Neural progenitor cell (in vitro differentiated cells): ENCODE measurements at regions not wholly inside any gene's neighbourhood (a gene's known extent, or its start where the extent isn't known, plus 50 kb on each side); places are given as distances from the start of the nearest gene placed in this dataset.

Experiments used
- DNase-seq: peaks from one replicate; pipeline ENCODE4 v3.0.0-alpha.2; 2016; ENCODE audit warnings: low spot score
- H2AFZ ChIP-seq: fragments of 200-600 bp; sonication (generic); replicated peaks from 2 replicates; pipeline ENCODE4 v1.6.1; 2016; ENCODE audit warnings: antibody characterized with exemption
- H3F3A ChIP-seq: fragments of 200-600 bp; sonication (generic); 2 replicates; pipeline ENCODE4 v1.6.1; 2016; ENCODE audit warnings: antibody characterized with exemption, low read depth
- H3K27ac ChIP-seq: fragments of 200-600 bp; sonication (generic); 2 replicates; pipeline ENCODE4 v1.5.1; 2016; ENCODE audit warnings: mild to moderate bottlenecking
- H3K27me3 ChIP-seq: fragments of 200-600 bp; sonication (generic); 2 replicates; pipeline ENCODE4 v1.6.1; 2016; ENCODE audit warnings: mild to moderate bottlenecking, moderate library complexity
- H3K36me3 ChIP-seq: fragments of 200-600 bp; sonication (generic); 2 replicates; pipeline ENCODE4 v1.5.1; 2016
- H3K4me1 ChIP-seq: fragments of 200-600 bp; sonication (generic); 2 replicates; pipeline ENCODE4 v1.6.1; 2016; ENCODE audit warnings: mixed run types
- H3K4me2 ChIP-seq: fragments of 200-600 bp; sonication (generic); 2 replicates; pipeline ENCODE4 v1.6.1; 2016
- H3K4me3 ChIP-seq: fragments of 200-600 bp; sonication (generic); 2 replicates; pipeline ENCODE4 v1.5.1; 2016
- H3K79me2 ChIP-seq: fragments of 200-600 bp; sonication (generic); 2 replicates; pipeline ENCODE4 v1.6.1; 2016; ENCODE audit warnings: low read depth
- H3K9ac ChIP-seq: fragments of 200-600 bp; sonication (generic); 2 replicates; pipeline ENCODE4 v1.6.1; 2016
- H3K9me3 ChIP-seq: fragments of 200-600 bp; sonication (generic); 2 replicates; pipeline ENCODE4 v1.5.1; 2016; ENCODE audit warnings: low read depth
- H4K20me1 ChIP-seq: fragments of 200-600 bp; sonication (generic); 2 replicates; pipeline ENCODE4 v1.6.1; 2016; ENCODE audit warnings: low read depth
- H3K27ac Mint-ChIP-seq: 3 replicates; pipeline ENCODE4 v1.8.0; 2021; ENCODE audit warnings: mixed read lengths
- H3K27me3 Mint-ChIP-seq: 2 replicates; pipeline ENCODE4 v1.8.0; 2022; ENCODE audit warnings: low read depth, mild to moderate bottlenecking, inconsistent platforms, moderate library complexity, mixed read lengths; ENCODE audit not compliant: insufficient read depth
- H3K36me3 Mint-ChIP-seq: 3 replicates; pipeline ENCODE4 v1.8.0; 2021; ENCODE audit warnings: mixed read lengths
- H3K4me1 Mint-ChIP-seq: 3 replicates; pipeline ENCODE4 v1.8.0; 2021; ENCODE audit warnings: mixed read lengths
- H3K4me3 Mint-ChIP-seq: 3 replicates; pipeline ENCODE4 v1.8.0; 2021; ENCODE audit warnings: mild to moderate bottlenecking, moderate library complexity, mixed read lengths
- H3K9me3 Mint-ChIP-seq: 3 replicates; pipeline ENCODE4 v1.8.0; 2020; ENCODE audit warnings: mixed read lengths
- CTCF ChIP-seq: fragments of 200-600 bp; sonication (generic); IDR thresholded peaks from 2 replicates; pipeline ENCODE4 v1.5.1; 2017; ENCODE audit warnings: antibody characterized with exemption, mild to moderate bottlenecking
- EZH2 ChIP-seq: fragments of 200-600 bp; sonication (generic); IDR thresholded peaks from 2 replicates; pipeline ENCODE4 v1.6.1; 2017; ENCODE audit warnings: antibody characterized with exemption, mild to moderate bottlenecking, moderate library complexity
- EZH2phosphoT487 ChIP-seq: fragments of 200-600 bp; sonication (generic); IDR thresholded peaks from 2 replicates; pipeline ENCODE4 v1.6.1; 2017; ENCODE audit warnings: antibody characterized with exemption

- Histone ChIP-seq H3F3A (peaks cover 25% of the 10 kb centered on the region), H3K79me2 (no peaks in the 10 kb centered on the region), H3K4me1 (peaks cover 30% of the 10 kb centered on the region), H3K36me3 (no peaks in the 10 kb centered on the region), H2AFZ (no peak overlapping the region), H4K20me1 (no peaks in the 10 kb centered on the region), H3K27ac (no peak overlapping the region), H3K27me3 (peaks cover 11% of the 10 kb centered on the region), H3K9ac (no peak overlapping the region), H3K4me2 (no peak overlapping the region), H3K9me3 (no peaks in the 10 kb centered on the region), H3K4me3 (no peak overlapping the region)
- Mint-ChIP-seq H3K9me3 (no peaks in the 10 kb centered on the region), H3K4me1 (peaks cover 69% of the 10 kb centered on the region), H3K4me3 (no peak overlapping the region), H3K27me3 (peaks cover 23% of the 10 kb centered on the region), H3K27ac (peak overlapping the region; percentile 57), H3K36me3 (no peaks in the 10 kb centered on the region)
- TF ChIP-seq EZH2phosphoT487 (no peak), CTCF (no peak), EZH2 (no peak)
- DNase-seq: no peak
These were observed 190.4 kb downstream of the MN1 start for GRCh38 chr22:27610863-27611786.

GRCh38 chr22:27612115-27612514 lies 189.4 kb downstream of the MN1 start:
- peaks cover 25% of the 10 kb centered on the region for H3K27me3 Mint-ChIP-seq
- H3K27ac Mint-ChIP-seq: peak overlapping the region; percentile 13
- peaks cover 21% of the 10 kb centered on the region for H3F3A ChIP-seq
- H3K4me2 ChIP-seq: no peak overlapping the region
- H3K9me3 Mint-ChIP-seq: no peaks in the 10 kb centered on the region
- TF ChIP-seq EZH2: no peak
- TF ChIP-seq EZH2phosphoT487: no peak
- no peak for TF ChIP-seq CTCF
- no peak overlapping the region for H3K4me3 ChIP-seq
- peaks cover 70% of the 10 kb centered on the region for H3K4me1 Mint-ChIP-seq
- H3K36me3 ChIP-seq: no peaks in the 10 kb centered on the region
- H3K36me3 Mint-ChIP-seq: no peaks in the 10 kb centered on the region
- H3K79me2 ChIP-seq: no peaks in the 10 kb centered on the region
- H3K27me3 ChIP-seq: peaks cover 11% of the 10 kb centered on the region
- no peaks in the 10 kb centered on the region for H3K9me3 ChIP-seq
- no peak for DNase-seq
- no peaks in the 10 kb centered on the region for H4K20me1 ChIP-seq
- peaks cover 29% of the 10 kb centered on the region for H3K4me1 ChIP-seq
- no peak overlapping the region for H3K27ac ChIP-seq
- H3K9ac ChIP-seq: no peak overlapping the region
- no peak overlapping the region for H3K4me3 Mint-ChIP-seq
- H2AFZ ChIP-seq: no peak overlapping the region

DNA sequence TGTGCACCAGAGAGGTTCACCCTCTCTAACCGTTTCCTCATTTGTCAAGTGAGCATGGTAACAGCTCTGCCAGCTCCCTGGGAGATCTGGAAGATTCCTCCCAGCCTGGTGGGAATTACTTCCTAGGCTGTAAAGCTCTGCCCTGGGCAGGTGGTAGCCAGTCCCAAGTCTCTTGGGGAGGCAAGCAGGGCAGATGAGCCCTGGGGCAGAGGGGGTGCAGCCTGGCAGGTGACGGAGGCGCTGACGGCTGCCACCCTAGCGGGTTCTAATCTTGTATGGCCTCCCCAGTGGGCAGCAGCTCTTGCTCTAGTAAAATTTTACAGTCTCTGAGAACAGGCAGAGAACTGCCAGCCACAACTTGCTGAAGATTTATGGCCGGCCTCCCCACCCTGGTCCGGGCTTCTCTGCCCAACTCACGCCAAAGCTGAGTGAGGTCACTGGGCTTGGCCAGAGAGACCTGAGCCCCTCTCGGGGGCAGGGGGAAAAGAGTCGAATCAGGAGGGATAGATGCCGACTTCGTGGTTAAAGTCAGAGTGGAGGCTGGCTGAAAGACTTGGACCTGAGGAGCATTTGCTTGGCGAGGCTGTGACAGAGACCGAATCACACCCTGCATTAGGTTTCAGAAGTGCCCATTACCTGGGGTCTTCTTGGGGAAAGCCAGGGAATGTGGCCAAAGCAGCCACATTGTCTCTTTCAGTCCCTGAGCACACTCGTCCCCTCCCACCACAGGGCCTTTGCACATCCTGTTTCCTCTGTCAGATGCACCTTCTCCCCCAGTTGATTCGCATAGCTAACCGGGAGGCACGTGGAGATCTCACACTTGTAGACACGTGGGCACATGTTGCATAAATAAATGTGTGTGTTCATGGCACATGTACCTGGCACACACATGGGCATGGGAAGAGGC lies 188.2 kb downstream of the MN1 start:
- TF ChIP-seq CTCF: no peak
- TF ChIP-seq EZH2phosphoT487: no peak
- no peak for TF ChIP-seq EZH2
- no peaks in the 10 kb centered on the region for H3K9me3 ChIP-seq
- H3K4me2 ChIP-seq: no peak overlapping the region
- H3F3A ChIP-seq: peaks cover 22% of the 10 kb centered on the region
- Mint-ChIP-seq H3K36me3 (no peaks in the 10 kb centered on the region), H3K4me3 (peak overlapping the region; percentile 17), H3K27ac (peak overlapping the region; percentile 93), H3K9me3 (no peaks in the 10 kb centered on the region), H3K27me3 (peaks cover 20% of the 10 kb centered on the region), H3K4me1 (peaks cover 65% of the 10 kb centered on the region)
- peaks cover 11% of the 10 kb centered on the region for H3K27me3 ChIP-seq
- no peak overlapping the region for H3K4me3 ChIP-seq
- no peaks in the 10 kb centered on the region for H3K79me2 ChIP-seq
- no peak overlapping the region for H3K9ac ChIP-seq
- no peaks in the 10 kb centered on the region for H3K36me3 ChIP-seq
- no peaks in the 10 kb centered on the region for H4K20me1 ChIP-seq
- DNase-seq: no peak
- H3K4me1 ChIP-seq: peaks cover 31% of the 10 kb centered on the region
- H3K27ac ChIP-seq: no peak overlapping the region
- H2AFZ ChIP-seq: no peak overlapping the region
